GM13976 (cell line): ENCODE measurements at regions not wholly inside any gene's neighbourhood (a gene's known extent, or its start where the extent isn't known, plus 50 kb on each side); places are given as distances from the start of the nearest gene placed in this dataset.

ENCODE experiments used
- DNase-seq: peaks from one replicate; pipeline ENCODE4 v3.0.0; 2012; ENCODE audit warnings: low spot score
- in situ Hi-C: fragments of 300-500 bp; cut with MboI; formaldehyde crosslinking; loops from one replicate; pipeline ENCODE4 v1.12.0; 2022; ENCODE audit warnings: low sequenced_read_pairs, mixed read lengths, inconsistent platforms; ENCODE audit not compliant: unreplicated experiment
- TF ChIP-seq, protein P1 (sequence below): IDR thresholded peaks from 2 replicates; pipeline ENCODE4 v1.5.1; 2012; ENCODE audit warnings: borderline replicate concordance, mild to moderate bottlenecking; ENCODE audit not compliant: insufficient read depth; ENCODE audit errors: extremely low read depth, missing control alignments, control extremely low read depth

DNA sequence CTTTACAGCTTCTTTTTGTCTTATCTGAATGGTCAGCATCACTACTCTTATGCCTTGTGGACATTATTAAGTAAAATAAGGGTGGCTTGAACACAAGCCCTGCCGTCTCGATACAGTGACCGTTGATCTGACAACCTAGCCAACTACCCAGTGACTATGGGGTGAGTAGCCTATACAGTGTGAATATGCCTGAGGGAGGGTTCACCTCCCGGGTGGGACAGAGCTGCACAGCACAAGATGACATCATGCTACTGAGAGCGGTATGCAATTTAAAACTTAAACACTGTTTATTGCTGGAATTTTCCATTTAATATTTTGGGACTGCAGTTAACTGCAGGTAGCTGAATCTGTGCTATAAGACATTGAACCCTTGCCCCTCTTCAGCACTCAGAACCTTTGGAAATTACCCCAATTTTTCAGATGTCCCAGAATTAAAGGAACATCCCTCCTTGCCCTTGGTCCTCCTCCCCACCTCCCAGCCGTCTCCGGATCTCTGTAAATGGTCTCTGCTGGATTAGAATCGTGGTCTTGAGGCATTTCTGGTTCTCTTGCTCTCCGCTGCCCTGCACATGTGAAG is 618.5 kb downstream of the PTPRU start:
- in situ Hi-C loops: no loop called here
- no peak for DNase-seq

DNA sequence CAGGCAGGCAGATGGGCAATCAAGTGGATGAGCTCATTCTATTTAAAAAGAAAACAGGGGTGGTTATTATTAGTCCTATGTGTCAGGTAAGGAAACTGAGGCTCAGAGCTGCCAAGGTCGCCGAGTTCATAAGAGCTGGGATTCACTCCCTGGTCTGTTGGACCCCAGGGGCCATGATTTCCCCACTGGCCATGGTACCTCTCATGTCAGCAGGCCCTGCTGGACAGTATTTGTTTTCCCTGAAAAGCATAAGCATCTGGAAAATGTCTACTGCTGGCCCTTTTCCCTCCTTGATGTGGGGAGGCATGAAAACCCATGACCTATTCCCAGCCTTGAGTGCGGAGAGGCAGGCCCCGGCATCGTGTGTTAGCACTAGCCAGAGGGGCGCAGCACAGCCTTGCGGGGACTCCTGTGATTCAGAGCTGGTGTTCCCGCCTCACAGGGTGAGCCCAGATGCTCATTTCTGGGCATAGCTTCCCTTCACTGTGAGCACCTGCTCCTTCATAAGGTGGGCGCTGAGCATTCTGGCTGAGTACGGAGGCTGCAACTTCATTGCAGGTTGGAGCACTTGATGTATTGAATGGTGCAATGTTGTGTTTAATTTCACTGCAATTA is 617.5 kb downstream of the PTPRU start:
- TF ChIP-seq, protein P1, sequence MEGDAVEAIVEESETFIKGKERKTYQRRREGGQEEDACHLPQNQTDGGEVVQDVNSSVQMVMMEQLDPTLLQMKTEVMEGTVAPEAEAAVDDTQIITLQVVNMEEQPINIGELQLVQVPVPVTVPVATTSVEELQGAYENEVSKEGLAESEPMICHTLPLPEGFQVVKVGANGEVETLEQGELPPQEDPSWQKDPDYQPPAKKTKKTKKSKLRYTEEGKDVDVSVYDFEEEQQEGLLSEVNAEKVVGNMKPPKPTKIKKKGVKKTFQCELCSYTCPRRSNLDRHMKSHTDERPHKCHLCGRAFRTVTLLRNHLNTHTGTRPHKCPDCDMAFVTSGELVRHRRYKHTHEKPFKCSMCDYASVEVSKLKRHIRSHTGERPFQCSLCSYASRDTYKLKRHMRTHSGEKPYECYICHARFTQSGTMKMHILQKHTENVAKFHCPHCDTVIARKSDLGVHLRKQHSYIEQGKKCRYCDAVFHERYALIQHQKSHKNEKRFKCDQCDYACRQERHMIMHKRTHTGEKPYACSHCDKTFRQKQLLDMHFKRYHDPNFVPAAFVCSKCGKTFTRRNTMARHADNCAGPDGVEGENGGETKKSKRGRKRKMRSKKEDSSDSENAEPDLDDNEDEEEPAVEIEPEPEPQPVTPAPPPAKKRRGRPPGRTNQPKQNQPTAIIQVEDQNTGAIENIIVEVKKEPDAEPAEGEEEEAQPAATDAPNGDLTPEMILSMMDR: no peak
- in situ Hi-C loops: no loop called here
- no peak for DNase-seq

More for the DNA sequence above, 618.5 kb downstream of the PTPRU start:
- TF ChIP-seq, protein P1: no peak

DNA sequence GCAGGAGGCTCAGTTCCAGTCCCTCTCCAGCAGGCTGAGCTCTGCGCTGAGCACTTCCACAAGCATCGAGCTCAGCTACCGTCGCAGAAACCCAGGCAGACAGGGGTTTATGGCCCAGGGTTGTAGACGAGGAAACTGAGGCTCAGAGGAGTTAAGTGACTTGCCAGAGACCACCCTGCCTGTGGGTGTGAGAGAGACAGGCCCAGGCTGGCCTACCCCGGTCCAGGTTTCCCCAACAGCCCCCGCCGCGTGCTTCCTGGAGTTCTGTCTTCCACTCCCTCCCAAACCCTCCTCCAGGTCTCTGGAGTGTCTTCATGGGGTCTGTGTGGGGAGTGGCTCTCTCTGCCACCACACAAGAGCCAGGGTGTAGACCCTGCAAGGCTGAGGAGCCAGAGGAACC is 615.9 kb downstream of the PTPRU start:
- no peak for DNase-seq
- TF ChIP-seq, protein P1: no peak
- in situ Hi-C loops: no loop called here

DNA sequence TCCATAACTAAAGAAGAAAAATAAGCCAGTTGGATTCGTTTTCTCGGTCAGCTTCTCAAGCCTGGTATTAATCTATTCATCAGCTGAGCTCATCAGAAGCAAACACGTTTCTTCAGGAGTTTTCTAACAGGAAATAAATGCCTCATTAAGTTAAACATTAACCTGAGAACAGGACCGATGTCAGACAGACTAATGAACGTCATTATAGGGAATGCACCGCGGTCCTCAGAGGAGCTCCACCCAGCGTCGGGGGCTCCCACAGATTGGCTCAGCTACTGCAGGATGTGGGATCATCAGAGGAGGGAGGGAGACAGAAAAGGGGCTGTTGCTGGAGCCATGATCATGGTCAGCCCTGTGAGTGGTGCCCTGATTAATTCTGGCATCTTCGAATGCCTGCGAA is 615.4 kb downstream of the PTPRU start:
- no peak for DNase-seq
- in situ Hi-C loops: no loop called here

DNA sequence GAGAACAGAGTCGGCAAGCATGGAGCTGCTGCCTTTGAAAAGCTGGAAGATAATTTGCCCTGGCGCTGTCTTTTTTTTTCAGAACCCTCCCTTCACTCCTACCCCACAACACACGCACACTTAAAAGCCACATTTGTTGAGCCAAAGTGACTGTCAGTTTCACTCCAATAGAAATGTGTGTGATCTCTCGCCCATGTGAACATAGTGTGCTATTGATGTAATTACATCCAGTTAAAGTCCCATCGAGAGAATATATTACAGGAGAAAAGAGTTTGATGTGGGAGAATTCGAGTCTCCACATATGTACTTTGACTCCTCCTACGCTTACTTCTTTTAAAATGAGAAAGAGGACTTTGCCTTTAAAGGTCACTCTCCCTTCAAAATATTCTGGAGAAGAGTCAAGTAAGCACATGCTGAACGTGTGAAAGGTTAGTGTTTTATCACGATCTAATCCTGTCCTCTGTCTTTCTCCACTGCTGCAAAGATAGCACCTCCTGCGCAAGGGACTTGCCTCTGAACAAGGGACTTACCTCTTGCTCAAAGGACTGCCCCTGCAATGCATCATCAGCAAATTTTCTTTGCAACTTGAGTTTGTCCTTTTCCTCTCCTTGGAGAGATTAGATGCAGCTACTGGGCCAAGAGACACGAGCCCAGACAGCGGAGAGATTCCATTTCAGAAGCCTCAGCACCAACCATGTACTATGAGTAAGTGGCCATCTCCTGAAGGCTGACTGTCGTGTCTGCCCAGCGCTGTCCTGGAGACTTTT is 613.9 kb downstream of the PTPRU start:
- no peak for DNase-seq
- TF ChIP-seq, protein P1: no peak
- in situ Hi-C loops: no loop called here

More for the DNA sequence above, 615.4 kb downstream of the PTPRU start:
- TF ChIP-seq, protein P1: no peak

DNA sequence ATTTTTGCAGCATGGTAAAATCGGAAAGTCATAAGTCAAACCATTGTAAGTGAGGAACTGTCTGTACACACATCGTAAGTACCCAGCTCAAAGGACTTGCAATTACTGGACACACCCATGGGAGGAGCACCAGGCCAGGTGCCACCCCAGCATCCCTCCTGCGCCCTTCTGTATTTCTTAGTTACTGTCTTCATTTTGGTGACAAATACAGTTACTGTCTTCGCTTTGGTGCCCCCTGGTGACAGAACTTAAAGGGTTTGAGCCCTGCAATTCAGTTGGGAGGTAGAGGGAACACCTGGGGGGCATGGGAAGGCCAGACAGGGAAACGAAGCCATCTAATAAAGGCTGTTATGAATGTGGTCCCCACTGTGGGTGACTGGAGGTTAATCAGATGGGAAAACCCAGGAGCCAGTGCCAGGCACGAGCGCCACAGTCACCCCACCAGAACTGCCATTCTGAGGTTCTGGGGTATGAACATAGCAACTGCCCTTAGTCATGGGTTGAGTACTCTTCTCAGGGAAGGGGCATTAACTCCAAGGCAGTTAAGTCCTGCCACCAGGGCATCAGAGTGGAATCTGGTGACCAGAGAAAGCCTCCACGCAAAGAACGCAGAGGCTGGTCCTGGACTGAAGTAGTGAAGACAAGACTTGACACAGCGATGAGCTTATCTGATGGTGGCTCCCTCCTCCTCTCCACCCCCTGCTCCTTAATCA is 612.9 kb downstream of the PTPRU start:
- TF ChIP-seq, protein P1: peak; percentile 54

More for the DNA sequence above, 612.9 kb downstream of the PTPRU start:
- peak; percentile 46 for DNase-seq
- in situ Hi-C loops: no loop called here
